Tibial nerve (tissue), 3 donors: ENCODE measurements at regions not wholly inside any gene's neighbourhood (a gene's known extent, or its start where the extent isn't known, plus 50 kb on each side); places are given as distances from the start of the nearest gene placed in this dataset.

ENCODE experiments used
- POLR2A ChIP-seq, 2 donors: fragments of 450-650 bp; IDR thresholded peaks; one replicate each; pipeline ENCODE4 v1.6.1; 2017; ENCODE audit warnings: antibody characterized with exemption in 2 of 2, mild to moderate bottlenecking in 2 of 2, moderate library complexity in 2 of 2
- TF ChIP-seq, protein P1 (sequence below), 5 experiments: fragments of 200-600 bp in 3 of 5; fragments of 450-650 bp in 2 of 5; sonication (generic) in 3 of 5; IDR thresholded peaks; one replicate each; pipeline ENCODE4 v1.5.1; 2016 to 2019; ENCODE audit warnings: antibody characterized with exemption in 5 of 5, mild to moderate bottlenecking in 3 of 5, moderate library complexity in 2 of 5

DNA sequence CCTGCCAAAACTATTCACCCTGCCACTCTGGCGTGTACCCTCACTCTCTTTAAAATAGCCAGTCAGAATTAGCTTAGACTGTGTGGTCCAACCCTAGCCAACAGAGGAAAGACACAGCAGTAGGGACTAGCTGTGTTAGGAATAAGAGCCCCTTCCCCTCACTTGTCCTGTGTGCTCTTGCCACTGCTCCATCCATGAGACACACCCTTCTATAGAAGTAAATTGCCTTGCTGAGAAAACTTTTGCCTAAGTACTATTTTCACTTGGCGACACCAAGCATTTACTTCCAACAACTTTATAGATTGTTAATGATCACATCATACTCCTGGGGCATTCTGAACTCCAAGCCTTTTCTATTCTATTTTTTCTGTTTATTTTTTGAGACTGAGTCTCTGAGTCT lies 170.2 kb upstream of the TRIM24 start:
- TF ChIP-seq POLR2A (IDR thresholded peaks at IDR 0.05) = no peak
- TF ChIP-seq, protein P1, sequence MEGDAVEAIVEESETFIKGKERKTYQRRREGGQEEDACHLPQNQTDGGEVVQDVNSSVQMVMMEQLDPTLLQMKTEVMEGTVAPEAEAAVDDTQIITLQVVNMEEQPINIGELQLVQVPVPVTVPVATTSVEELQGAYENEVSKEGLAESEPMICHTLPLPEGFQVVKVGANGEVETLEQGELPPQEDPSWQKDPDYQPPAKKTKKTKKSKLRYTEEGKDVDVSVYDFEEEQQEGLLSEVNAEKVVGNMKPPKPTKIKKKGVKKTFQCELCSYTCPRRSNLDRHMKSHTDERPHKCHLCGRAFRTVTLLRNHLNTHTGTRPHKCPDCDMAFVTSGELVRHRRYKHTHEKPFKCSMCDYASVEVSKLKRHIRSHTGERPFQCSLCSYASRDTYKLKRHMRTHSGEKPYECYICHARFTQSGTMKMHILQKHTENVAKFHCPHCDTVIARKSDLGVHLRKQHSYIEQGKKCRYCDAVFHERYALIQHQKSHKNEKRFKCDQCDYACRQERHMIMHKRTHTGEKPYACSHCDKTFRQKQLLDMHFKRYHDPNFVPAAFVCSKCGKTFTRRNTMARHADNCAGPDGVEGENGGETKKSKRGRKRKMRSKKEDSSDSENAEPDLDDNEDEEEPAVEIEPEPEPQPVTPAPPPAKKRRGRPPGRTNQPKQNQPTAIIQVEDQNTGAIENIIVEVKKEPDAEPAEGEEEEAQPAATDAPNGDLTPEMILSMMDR (IDR thresholded peaks at IDR 0.05) = no peak
